Upper lobe of right lung (tissue), 1 donor: ENCODE measurements at regions not wholly inside any gene's neighbourhood (a gene's known extent, or its start where the extent isn't known, plus 50 kb on each side); places are given as distances from the start of the nearest gene placed in this dataset.

Experiments
- ATAC-seq: fragments of 200-7000 bp; cut with Tn5 transposase; one replicate; pipeline ENCODE4 v1.9.1; 2020; ENCODE audit warnings: mild to moderate bottlenecking, moderate library complexity
- DNase-seq: peaks from one replicate; pipeline ENCODE4 v3.0.0-alpha.2; 2020
- H3K27ac ChIP-seq: fragments of 200-600 bp; one replicate; pipeline ENCODE4 v1.8.0; 2022
- H3K27me3 ChIP-seq: fragments of 200-600 bp; one replicate; pipeline ENCODE4 v1.8.0; 2022; ENCODE audit warnings: mild to moderate bottlenecking
- H3K36me3 ChIP-seq: fragments of 200-600 bp; one replicate; pipeline ENCODE4 v1.8.0; 2022
- H3K4me1 ChIP-seq: fragments of 200-600 bp; one replicate; pipeline ENCODE4 v1.8.0; 2022
- H3K4me3 ChIP-seq: fragments of 200-600 bp; one replicate; pipeline ENCODE4 v1.8.0; 2022; ENCODE audit warnings: mild to moderate bottlenecking
- H3K9me3 ChIP-seq: fragments of 200-600 bp; one replicate; pipeline ENCODE4 v1.8.0; 2022
- intact Hi-C: fragments of 100-400 bp; cut with DNase I; formaldehyde crosslinking; loops from one replicate; pipeline ENCODE4 v1.11.0; 2022
- TF ChIP-seq, protein P1 (sequence below): fragments of 200-600 bp; IDR thresholded peaks from one replicate; pipeline ENCODE4 v1.8.0; 2022; ENCODE audit warnings: antibody characterized with exemption
- donor health status: DM: no; HTN: yes; CAD: no; lungs with severe emphysema.

- ATAC-seq (no peak), DNase-seq (no peak)
- Histone ChIP-seq H3K4me3 (no peak overlapping the region), H3K27me3 (no peaks in the 10 kb centered on the region), H3K27ac (no peak overlapping the region), H3K9me3 (no peaks in the 10 kb centered on the region), H3K36me3 (no peaks in the 10 kb centered on the region), H3K4me1 (no peaks in the 10 kb centered on the region)
- TF ChIP-seq, protein P1, sequence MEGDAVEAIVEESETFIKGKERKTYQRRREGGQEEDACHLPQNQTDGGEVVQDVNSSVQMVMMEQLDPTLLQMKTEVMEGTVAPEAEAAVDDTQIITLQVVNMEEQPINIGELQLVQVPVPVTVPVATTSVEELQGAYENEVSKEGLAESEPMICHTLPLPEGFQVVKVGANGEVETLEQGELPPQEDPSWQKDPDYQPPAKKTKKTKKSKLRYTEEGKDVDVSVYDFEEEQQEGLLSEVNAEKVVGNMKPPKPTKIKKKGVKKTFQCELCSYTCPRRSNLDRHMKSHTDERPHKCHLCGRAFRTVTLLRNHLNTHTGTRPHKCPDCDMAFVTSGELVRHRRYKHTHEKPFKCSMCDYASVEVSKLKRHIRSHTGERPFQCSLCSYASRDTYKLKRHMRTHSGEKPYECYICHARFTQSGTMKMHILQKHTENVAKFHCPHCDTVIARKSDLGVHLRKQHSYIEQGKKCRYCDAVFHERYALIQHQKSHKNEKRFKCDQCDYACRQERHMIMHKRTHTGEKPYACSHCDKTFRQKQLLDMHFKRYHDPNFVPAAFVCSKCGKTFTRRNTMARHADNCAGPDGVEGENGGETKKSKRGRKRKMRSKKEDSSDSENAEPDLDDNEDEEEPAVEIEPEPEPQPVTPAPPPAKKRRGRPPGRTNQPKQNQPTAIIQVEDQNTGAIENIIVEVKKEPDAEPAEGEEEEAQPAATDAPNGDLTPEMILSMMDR: no peak
- intact Hi-C loops: no loop called here
These were observed 652.9 kb downstream of the PLA2G4A start for GRCh38 chr1:187481581-187482148.

DNA sequence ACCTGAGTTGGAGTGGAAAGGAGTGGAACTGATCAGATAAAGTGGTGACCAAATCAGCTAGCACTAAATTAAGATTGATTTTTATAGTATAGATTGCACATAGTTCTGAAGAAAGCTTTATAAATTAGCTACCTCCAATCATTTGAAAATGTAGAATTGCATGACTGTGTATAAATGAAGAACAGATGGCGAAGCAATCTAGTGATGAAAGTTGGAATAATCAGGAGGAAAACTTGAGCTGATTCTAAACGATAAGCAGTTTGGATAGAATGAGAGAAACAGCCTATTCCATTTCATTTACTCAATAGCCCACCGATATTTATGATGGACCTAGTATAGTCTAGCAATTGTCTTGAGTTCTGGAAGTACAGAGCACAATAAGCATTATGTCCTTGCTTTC, 661.5 kb downstream of the PLA2G4A start:
- TF ChIP-seq, protein P1: no peak
- H3K27ac ChIP-seq: no peak overlapping the region
- ATAC-seq (no peak), DNase-seq (no peak)
- no peaks in the 10 kb centered on the region for H3K36me3 ChIP-seq
- no peak overlapping the region for H3K4me3 ChIP-seq
- no peaks in the 10 kb centered on the region for H3K4me1 ChIP-seq
- H3K27me3 ChIP-seq: no peaks in the 10 kb centered on the region
- no peaks in the 10 kb centered on the region for H3K9me3 ChIP-seq
- intact Hi-C loops: no loop called here

- DNase-seq (no peak), ATAC-seq (no peak)
- no peaks in the 10 kb centered on the region for H3K27me3 ChIP-seq
- TF ChIP-seq, protein P1: no peak
- no peaks in the 10 kb centered on the region for H3K9me3 ChIP-seq
- no peaks in the 10 kb centered on the region for H3K4me1 ChIP-seq
- no peaks in the 10 kb centered on the region for H3K36me3 ChIP-seq
- no peak overlapping the region for H3K4me3 ChIP-seq
- intact Hi-C loops: no loop called here
- no peak overlapping the region for H3K27ac ChIP-seq
These were observed 662.5 kb downstream of the PLA2G4A start for GRCh38 chr1:187491082-187491720.

- Histone ChIP-seq H3K27me3 (no peaks in the 10 kb centered on the region), H3K27ac (no peak overlapping the region), H3K4me1 (no peaks in the 10 kb centered on the region), H3K4me3 (no peak overlapping the region), H3K36me3 (no peaks in the 10 kb centered on the region), H3K9me3 (no peaks in the 10 kb centered on the region)
- ATAC-seq (no peak), DNase-seq (no peak)
- TF ChIP-seq, protein P1: no peak
- intact Hi-C loops: no loop called here
These were observed 669.3 kb downstream of the PLA2G4A start for GRCh38 chr1:187498028-187498427.

DNA sequence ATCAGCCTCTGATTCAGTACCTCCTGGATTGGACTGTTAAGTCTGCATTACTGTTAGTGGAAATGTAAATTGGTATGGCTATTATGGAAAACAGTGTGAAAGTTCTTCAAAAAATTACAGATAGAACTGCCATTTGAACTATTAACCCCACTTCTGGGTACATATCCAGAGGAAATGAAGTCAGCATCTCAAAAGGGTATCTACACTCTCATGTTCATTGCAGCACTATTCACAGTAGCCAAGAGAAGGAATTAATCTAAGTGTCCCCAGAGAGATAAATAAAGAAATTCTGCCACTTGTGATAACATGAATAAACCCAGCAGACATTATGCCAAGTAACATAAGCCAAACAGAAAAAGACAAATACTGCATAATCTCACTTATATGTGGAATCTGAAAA, 676.0 kb downstream of the PLA2G4A start:
- Histone ChIP-seq H3K27ac (no peak overlapping the region), H3K4me1 (no peaks in the 10 kb centered on the region), H3K9me3 (no peaks in the 10 kb centered on the region), H3K27me3 (no peaks in the 10 kb centered on the region), H3K36me3 (no peaks in the 10 kb centered on the region), H3K4me3 (no peak overlapping the region)
- TF ChIP-seq, protein P1: no peak
- DNase-seq (no peak), ATAC-seq (no peak)
- intact Hi-C loops: no loop called here
